ENCODE measurements at regions not wholly inside any gene's neighbourhood (a gene's known extent, or its start where the extent isn't known, plus 50 kb on each side); places are given as distances from the start of the nearest gene placed in this dataset.

GRCh38 chr3:80537680-80538079 lies 769.9 kb upstream of the ROBO1 start:
- TF ChIP-seq TAF1 (IDR thresholded peaks at IDR 0.05; ENCODE audit: borderline replicate concordance, low read depth, low read length) (no peak), POLR2A (IDR thresholded peaks at IDR 0.05; ENCODE audit: low read depth, low read length) (no peak), POLR2AphosphoS5 (IDR thresholded peaks at IDR 0.05; ENCODE audit: low read depth, low read length) (no peak)
